DMS114 treated with DMSO at 0.1 percent for 48 hours (cell line): ENCODE measurements at regions not wholly inside any gene's neighbourhood (a gene's known extent, or its start where the extent isn't known, plus 50 kb on each side); places are given as distances from the start of the nearest gene placed in this dataset.

ENCODE experiments used
- DNase-seq: peaks from one replicate; lab custom pipeline; 2025; ENCODE audit not compliant: unreplicated experiment; lab: John Stamatoyannopoulos, UW

GRCh38 chr2:118622108-118622507 is 225.3 kb downstream of the EN1 start:
- no peak for DNase-seq

DNA sequence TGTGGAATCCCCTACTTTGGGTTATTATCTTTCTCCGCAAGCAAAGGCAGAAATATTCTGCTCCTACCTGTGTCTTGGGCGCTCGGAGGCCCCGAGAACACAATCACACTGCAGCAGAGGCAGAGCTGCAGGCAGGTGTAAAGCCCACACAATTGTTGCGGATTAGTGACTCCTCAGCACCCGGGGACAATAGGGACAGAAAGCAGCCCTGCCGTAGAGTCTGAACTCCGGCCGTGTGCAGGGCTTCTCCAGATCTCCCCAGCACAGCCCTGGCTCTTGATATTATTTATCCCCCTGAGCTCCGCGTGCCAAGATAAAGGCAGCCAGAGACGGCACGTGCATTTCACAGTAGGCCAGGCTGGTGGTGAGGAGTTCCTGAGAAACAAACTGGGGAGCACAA is 229.2 kb downstream of the EN1 start:
- no peak for DNase-seq

GRCh38 chr2:118616432-118616831 is 231.0 kb downstream of the EN1 start:
- DNase-seq = no peak

GRCh38 chr2:118614841-118615271 is 232.6 kb downstream of the EN1 start:
- DNase-seq = no peak

- DNase-seq = no peak
These were observed 233.7 kb downstream of the EN1 start for GRCh38 chr2:118613737-118614136.

- no peak for DNase-seq
These were observed 235.8 kb downstream of the EN1 start for GRCh38 chr2:118611691-118612090.

- no peak for DNase-seq
These were observed 238.3 kb downstream of the EN1 start for GRCh38 chr2:118609138-118609537.

DNA sequence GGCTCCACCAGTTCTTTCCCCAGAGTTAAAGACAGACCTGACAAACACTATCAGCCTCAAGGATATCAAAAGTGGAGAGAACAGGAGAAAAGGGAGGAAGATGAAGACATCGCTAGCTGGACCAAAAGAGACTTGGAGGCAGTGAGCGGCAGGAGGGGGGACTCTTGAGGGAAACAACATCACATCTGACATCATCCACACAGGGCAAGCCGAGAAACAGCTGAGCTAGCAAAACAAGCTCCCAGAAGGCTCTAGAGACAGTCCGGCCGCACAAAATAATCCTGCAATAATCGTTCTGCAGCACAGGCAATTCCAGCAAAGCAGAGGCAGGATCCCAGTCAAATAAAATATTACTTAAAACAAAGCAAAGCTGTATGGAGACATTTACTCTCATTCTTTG is 239.8 kb downstream of the EN1 start:
- no peak for DNase-seq

GRCh38 chr2:118604811-118605210 is 242.6 kb downstream of the EN1 start:
- DNase-seq = no peak

- DNase-seq = no peak
These were observed 243.1 kb downstream of the EN1 start for GRCh38 chr2:118604371-118604770.

DNA sequence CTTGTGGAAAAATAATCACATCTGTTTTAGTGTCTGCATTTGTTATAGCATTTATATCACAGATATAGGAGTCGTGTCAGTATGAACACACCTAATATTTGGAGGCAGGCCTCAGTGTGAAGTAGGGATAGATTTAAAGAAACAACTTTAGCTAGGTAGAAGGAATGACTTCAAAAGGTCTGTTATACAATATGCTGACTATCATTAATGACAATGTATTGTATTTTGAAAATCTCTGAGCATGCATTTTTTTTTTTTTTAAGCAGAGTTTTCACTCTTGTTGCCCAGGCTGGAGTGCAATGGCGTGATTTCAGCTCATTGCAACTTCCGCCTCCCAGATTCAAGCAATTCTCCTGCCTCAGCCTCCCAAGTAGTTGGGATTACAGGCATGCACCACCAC is 248.3 kb downstream of the EN1 start:
- DNase-seq = no peak

DNA sequence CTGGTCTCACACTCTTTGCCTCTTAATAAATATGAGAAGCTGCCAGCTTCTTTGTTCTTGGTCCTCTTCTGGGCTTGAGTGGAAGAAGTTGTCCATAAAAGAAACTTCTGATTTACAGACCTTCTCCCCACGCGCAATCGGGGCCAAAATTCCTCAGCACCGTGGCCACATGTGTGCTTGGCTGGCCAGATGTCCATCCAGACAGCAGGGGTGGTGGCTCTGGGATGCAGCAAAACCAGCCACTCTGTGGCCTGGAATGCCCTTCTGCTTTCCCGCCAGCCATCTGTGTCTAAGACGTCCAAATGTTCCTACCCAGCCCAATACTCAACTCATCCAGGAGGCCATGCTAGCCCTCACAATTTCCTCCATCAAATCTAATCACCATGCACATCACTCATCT is 250.8 kb downstream of the EN1 start:
- DNase-seq = no peak

GRCh38 chr2:118593257-118593656 is 254.2 kb downstream of the EN1 start:
- DNase-seq = no peak

- no peak for DNase-seq
These were observed 256.2 kb downstream of the EN1 start for GRCh38 chr2:118591223-118591622.

DNA sequence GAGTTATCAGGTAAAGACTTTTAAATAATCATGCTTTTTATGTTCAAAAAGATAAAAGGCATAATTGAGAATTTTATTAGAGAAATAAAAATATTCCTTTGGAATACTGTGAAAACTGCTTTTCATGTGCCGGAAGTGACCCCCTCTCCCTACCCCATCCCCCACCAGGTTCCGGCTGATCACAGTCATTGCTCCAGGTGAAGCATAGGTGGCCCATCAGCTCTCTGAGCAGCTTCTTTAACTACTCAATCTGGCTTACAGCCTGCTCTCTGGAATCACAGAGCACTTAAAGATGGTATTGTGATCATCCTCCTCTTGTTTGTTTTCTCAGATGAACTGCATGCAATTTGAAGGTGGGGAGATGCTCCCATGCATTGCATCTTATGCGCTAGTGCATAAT is 257.7 kb downstream of the EN1 start:
- no peak for DNase-seq

- no peak for DNase-seq
These were observed 258.6 kb downstream of the EN1 start for GRCh38 chr2:118588850-118589249.

DNA sequence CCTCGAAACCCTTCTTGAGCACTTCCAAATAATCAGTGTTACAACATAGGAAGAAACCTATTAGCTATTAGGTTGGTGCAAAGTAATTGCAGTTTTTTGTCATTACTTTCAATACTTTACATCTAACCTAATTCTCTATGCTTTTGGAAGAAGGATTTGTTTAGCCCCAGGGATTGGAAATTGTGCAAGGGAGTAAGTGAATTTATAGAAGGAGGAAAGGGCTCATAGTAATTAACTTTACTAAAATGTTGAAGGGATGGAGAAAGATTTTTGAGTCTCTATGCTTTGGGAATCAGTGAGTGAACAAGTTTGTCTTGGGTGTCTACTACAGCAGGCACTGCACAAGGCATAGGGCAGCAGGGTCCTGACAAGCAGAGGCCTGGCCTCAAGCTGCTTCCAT is 261.1 kb downstream of the EN1 start:
- no peak for DNase-seq

DNA sequence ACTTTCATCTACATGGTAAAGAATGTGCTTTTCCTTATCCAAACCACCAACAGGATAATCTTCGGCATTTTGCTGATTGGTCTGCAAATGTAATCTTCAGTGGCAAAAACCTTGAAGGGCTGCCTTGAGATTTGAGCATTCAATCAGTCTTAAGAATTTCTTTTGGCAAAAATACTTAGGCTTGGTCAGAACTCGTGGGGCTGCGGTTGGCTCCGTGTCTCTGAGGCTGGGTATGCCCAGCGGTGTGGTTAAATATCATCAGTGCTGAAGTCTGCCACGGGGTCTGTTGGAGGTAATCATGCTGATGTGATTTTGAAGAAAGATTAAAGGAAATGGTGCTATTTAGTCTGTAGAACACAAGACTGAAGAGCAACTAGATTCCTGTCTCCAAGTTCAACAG is 262.6 kb downstream of the EN1 start:
- no peak for DNase-seq

- no peak for DNase-seq
These were observed 263.2 kb downstream of the EN1 start for GRCh38 chr2:118584062-118584749.

- no peak for DNase-seq
These were observed 265.4 kb downstream of the EN1 start for GRCh38 chr2:118582058-118582457.

- no peak for DNase-seq
These were observed 266.8 kb downstream of the EN1 start for GRCh38 chr2:118580651-118581050.

DNA sequence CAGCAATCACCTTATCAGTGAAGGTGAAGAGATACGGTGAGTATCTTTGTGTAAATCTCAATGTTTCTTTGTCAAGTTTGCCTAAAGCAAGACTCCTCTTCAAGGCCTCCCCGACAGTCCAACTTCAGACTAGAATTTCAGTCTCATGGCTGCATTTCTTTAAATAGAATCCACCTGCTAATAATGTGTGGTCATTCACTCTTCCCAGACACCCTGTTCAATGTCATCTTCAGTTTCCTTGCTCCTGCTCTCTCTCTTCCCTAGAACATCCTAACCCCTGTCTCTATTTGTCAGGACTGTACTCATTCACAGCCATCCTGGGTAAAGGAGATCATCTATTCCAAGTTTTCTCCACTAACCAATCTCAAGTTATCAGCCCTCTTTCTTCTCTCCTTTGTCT is 267.3 kb downstream of the EN1 start:
- DNase-seq = no peak

GRCh38 chr2:118577202-118577601 is 270.2 kb downstream of the EN1 start:
- DNase-seq = no peak
